HCT116 (cell line): ENCODE measurements at regions not wholly inside any gene's neighbourhood (a gene's known extent, or its start where the extent isn't known, plus 50 kb on each side); places are given as distances from the start of the nearest gene placed in this dataset.
A peak's percentile ranks its signal among the peaks of the same experiment; 100 is the strongest.

Experiments
- ATAC-seq: fragments of 200-7000 bp; cut with Tn5 transposase; 2 replicates; pipeline ENCODE4 v1.9.1; 2020; ENCODE audit warnings: mild to moderate bottlenecking, moderate library complexity
- BruUV-seq: library from RNA; stranded (reverse); fragments of 400-500 nt; replicated peaks from 2 replicates; lab custom pipeline; 2021; lab: Mats Ljungman, UMichigan
- CTCF ChIA-PET: fragments of 300-600 bp; sonication (Branson Sonifier 250); formaldehyde crosslinking; loops from one replicate; lab custom pipeline; 2021; ENCODE audit warnings: antibody characterized with exemption; lab: Charles Lee
- POLR2A ChIA-PET: fragments of 300-600, 350-600 bp; sonication (Branson Sonifier 250); formaldehyde crosslinking; loops from one replicate; lab custom pipeline; 2021; ENCODE audit warnings: antibody characterized with exemption; lab: Charles Lee
- RAD21 ChIA-PET, 2 experiments: fragments of 300-600 bp; sonication (Branson Sonifier 250); formaldehyde crosslinking; loops; one replicate each; lab custom pipeline; 2023; ENCODE audit warnings: low total read pairs in 2 of 2; ENCODE audit not compliant: uncharacterized antibody in 2 of 2, unreplicated experiment in 2 of 2, low non-redundant PET in 1 of 2; lab: Charles Lee
- DNase-seq: peaks from one replicate; pipeline ENCODE4 v3.0.0-alpha.2; 2010; ENCODE audit warnings: low read depth, low spot score
- H2AFZ ChIP-seq: fragments of 200-600 bp; shearing (Covaris generic), sonication (generic); 2 replicates; pipeline ENCODE4 v1.6.1; 2017; ENCODE audit warnings: low read depth, mixed run types, mixed read lengths, antibody characterized with exemption, low read length; ENCODE audit not compliant: poor library complexity, severe bottlenecking
- H3K27ac ChIP-seq: 2 replicates; pipeline ENCODE4 v1.5.1; 2012; ENCODE audit warnings: low read depth, low read length
- H3K27me3 ChIP-seq: fragments of 200-600 bp; sonication (generic); 2 replicates; pipeline ENCODE4 v1.6.1; 2016; ENCODE audit warnings: mixed run types, low read length, mixed read lengths; ENCODE audit not compliant: insufficient read depth
- H3K36me3 ChIP-seq, 2 experiments: fragments of 200-500 bp in 1 of 2; fragments of 200-600 bp in 1 of 2; sonication (Bioruptor generic) in 1 of 2; sonication (generic) in 1 of 2; 2 replicates each; pipeline versions ENCODE4 v1.5.1 to v1.6.1; 2014 to 2016; ENCODE audit warnings: low read length in 2 of 2, inconsistent platforms in 1 of 2, mixed read lengths in 1 of 2, mixed run types in 1 of 2; ENCODE audit not compliant: insufficient read depth in 2 of 2, control insufficient read depth in 1 of 2
- H3K4me1 ChIP-seq, 2 experiments: fragments of 200-600 bp in 1 of 2; sonication (generic) in 1 of 2; 2 replicates each; pipeline versions ENCODE4 v1.5.1 to v1.6.1; 2012 to 2017; ENCODE audit warnings: low read length in 2 of 2, inconsistent platforms in 1 of 2, mild to moderate bottlenecking in 1 of 2, mixed read lengths in 1 of 2, mixed run types in 1 of 2, moderate library complexity in 1 of 2; ENCODE audit not compliant: insufficient read depth in 2 of 2, control insufficient read depth in 1 of 2
- H3K4me2 ChIP-seq: fragments of 200-600 bp; sonication (generic); 2 replicates; pipeline ENCODE4 v1.6.1; 2017; ENCODE audit warnings: mixed run types, low read length, mixed read lengths
- H3K4me3 ChIP-seq, 2 experiments: fragments of 200-600 bp in 1 of 2; sonication (generic) in 1 of 2; replicated peaks in 1 of 2; 2 replicates each; pipeline ENCODE4 v1.5.1; 2011 to 2016; ENCODE audit warnings: low read length in 2 of 2, control low read depth in 1 of 2, low read depth in 1 of 2, mild to moderate bottlenecking in 1 of 2, mixed read lengths in 1 of 2, mixed run types in 1 of 2
- H3K79me2 ChIP-seq: fragments of 200-600 bp; sonication (generic); 2 replicates; pipeline ENCODE4 v1.6.1; 2017; ENCODE audit warnings: mild to moderate bottlenecking, mixed run types, low read length, moderate library complexity, mixed read lengths; ENCODE audit not compliant: insufficient read depth
- H3K9ac ChIP-seq: fragments of 200-600 bp; sonication (generic); 2 replicates; pipeline ENCODE4 v1.6.1; 2016; ENCODE audit warnings: low read length, mixed read lengths
- H3K9me2 ChIP-seq: fragments of 200-600 bp; sonication (generic), shearing (Covaris generic); 2 replicates; pipeline ENCODE4 v1.6.1; 2017; ENCODE audit warnings: mixed run types, mild to moderate bottlenecking, moderate library complexity; ENCODE audit not compliant: insufficient read depth
- H3K9me3 ChIP-seq, 2 experiments: fragments of 200-500 bp in 1 of 2; fragments of 200-600 bp in 1 of 2; sonication (Bioruptor generic) in 1 of 2; sonication (generic) in 1 of 2; 2 replicates each; pipeline ENCODE4 v1.6.1; 2014 to 2017; ENCODE audit warnings: low read length in 2 of 2, mixed read lengths in 2 of 2, inconsistent platforms in 1 of 2, low read depth in 1 of 2, mild to moderate bottlenecking in 1 of 2, mixed run types in 1 of 2, moderate library complexity in 1 of 2; ENCODE audit not compliant: control insufficient read depth in 1 of 2, insufficient read depth in 1 of 2
- H4K20me1 ChIP-seq: fragments of 200-600 bp; sonication (generic), shearing (Covaris generic); 2 replicates; pipeline ENCODE4 v1.6.1; 2017; ENCODE audit warnings: mixed run types, mild to moderate bottlenecking, moderate library complexity; ENCODE audit not compliant: insufficient read depth
- ATF3 ChIP-seq: IDR thresholded peaks from 2 replicates; pipeline ENCODE4 v1.6.1; 2012
- CBX3 ChIP-seq: IDR thresholded peaks from 2 replicates; pipeline ENCODE4 v1.6.1; 2012; ENCODE audit warnings: low read depth
- CEBPB ChIP-seq: IDR thresholded peaks from 2 replicates; pipeline ENCODE4 v1.6.1; 2012; ENCODE audit warnings: low read depth
- CTCF ChIP-seq, 3 experiments: fragments of 200-600 bp in 1 of 3; sonication (generic) in 1 of 3; IDR thresholded peaks in 2 of 3; conservative IDR thresholded peaks in 1 of 3; 2 replicates each; pipeline ENCODE4 v1.5.1; 2012 to 2017; ENCODE audit warnings: low read depth in 2 of 3, low read length in 2 of 3, antibody characterized with exemption in 1 of 3, borderline replicate concordance in 1 of 3, control low read depth in 1 of 3, mild to moderate bottlenecking in 1 of 3, mixed read lengths in 1 of 3, mixed run types in 1 of 3, moderate library complexity in 1 of 3; ENCODE audit not compliant: insufficient read depth in 1 of 3
- EGR1 ChIP-seq: IDR thresholded peaks from 2 replicates; pipeline ENCODE4 v1.6.1; 2012; ENCODE audit warnings: low read depth
- FOSL1 ChIP-seq: IDR thresholded peaks from 2 replicates; pipeline ENCODE4 v1.6.1; 2012; ENCODE audit warnings: low read depth
- MAX ChIP-seq: IDR thresholded peaks from 2 replicates; pipeline ENCODE4 v1.6.1; 2012
- POLR2A ChIP-seq: IDR thresholded peaks from 2 replicates; pipeline ENCODE4 v1.7.0; 2011; ENCODE audit warnings: borderline replicate concordance; ENCODE audit not compliant: insufficient read depth, insufficient read length; ENCODE audit errors: extremely low read depth
- RAD21 ChIP-seq: IDR thresholded peaks from 2 replicates; pipeline ENCODE4 v1.6.1; 2012; ENCODE audit warnings: low read depth, mild to moderate bottlenecking
- SP1 ChIP-seq: IDR thresholded peaks from 2 replicates; pipeline ENCODE4 v1.6.1; 2012; ENCODE audit warnings: low read depth
- YY1 ChIP-seq: IDR thresholded peaks from 2 replicates; pipeline ENCODE4 v1.6.1; 2011; ENCODE audit warnings: low read length, low read depth, moderate library complexity, mild to moderate bottlenecking; ENCODE audit not compliant: insufficient replicate concordance; ENCODE audit errors: extremely low read depth
- ZBTB33 ChIP-seq: IDR thresholded peaks from 2 replicates; pipeline ENCODE4 v1.6.1; 2011; ENCODE audit warnings: mild to moderate bottlenecking, low read length, moderate library complexity; ENCODE audit not compliant: insufficient replicate concordance; ENCODE audit errors: extremely low read depth
- intact Hi-C: fragments of 100-400 bp; cut with micrococcal nuclease; formaldehyde crosslinking; loops from 2 replicates; pipeline ENCODE4 v1.10.0; 2022

GRCh38 chr6:129936329-129937165 is 75.4 kb upstream of the TMEM244 start:
- ATAC-seq: peak; percentile 99
- POLR2A ChIA-PET: no interaction called here
- peak overlapping the region; percentile 96 for H2AFZ ChIP-seq

More at GRCh38 chr6:129936329-129937165, 75.4 kb upstream of the TMEM244 start:
- Histone ChIP-seq H3K27ac (no peak overlapping the region), H3K27me3 (no peaks in the 10 kb centered on the region), H3K4me2 (peak overlapping the region; percentile 67), H3K4me3 (no peak overlapping the region), H3K9me2 (no peaks in the 10 kb centered on the region), H3K79me2 (no peaks in the 10 kb centered on the region), H3K4me1 (0 out of 4 replicates have a peak, but pooled peaks cover 0 to 3% of the 10 kb centered on the region in 2 experiments), H3K36me3 (no peaks in the 10 kb centered on the region), H4K20me1 (no peaks in the 10 kb centered on the region), H3K9ac (no peak overlapping the region), H3K9me3 (no peaks in the 10 kb centered on the region)
- TF ChIP-seq CEBPB (no peak), YY1 (peak; percentile 52), MAX (peak; percentile 59), FOSL1 (0 out of 2 replicates have a peak, but pooled peaks have one; percentile 28), ATF3 (0 out of 2 replicates have a peak, but pooled peaks have one; percentile 7), RAD21 (peak; percentile 87), EGR1 (no peak), ZBTB33 (no peak), CTCF (IDR thresholded peaks at IDR 0.05 in 2 of 3, conservative IDR thresholded peaks at IDR 0.05 in 1 of 3; ENCODE audit: borderline replicate concordance in 1 of 3, insufficient read depth in 1 of 3, low read depth in 2 of 3, low read length in 2 of 3) (peak; percentile 30 to 75 (median 62); a peak in 4 of 6 replicates), CBX3 (peak; percentile 82; the same call in 1 of the 2 replicates), SP1 (peak; percentile 13; the same call in 1 of the 2 replicates), POLR2A (no peak)
- DNase-seq: peak; percentile 81
- ChIA-PET CTCF (interaction anchor here (0.6 to 1.0 kb wide), 4 partner anchors 9 to 437 kb away, joined by 3 to 5 read pairs (median 4); no protein-coding TSS in a partner anchor), RAD21 (interaction anchor here in 1 of 2 experiments (0.6 kb wide), 1 partner anchor 69 kb away, joined by 4 read pairs; no protein-coding TSS in a partner anchor)
- intact Hi-C loops: loop anchor here (2.0 to 10.0 kb wide), 3 partner anchors 152 to 438 kb away; no protein-coding TSS in a partner anchor
- no TSS peak for BruUV-seq
